Endothelial cell of umbilical vein (primary cell): ENCODE measurements at regions not wholly inside any gene's neighbourhood (a gene's known extent, or its start where the extent isn't known, plus 50 kb on each side); places are given as distances from the start of the nearest gene placed in this dataset.

Source experiments
- BruUV-seq: library from RNA; stranded (reverse); fragments of 400-500 nt; replicated peaks from 2 replicates; lab custom pipeline; 2021; lab: Mats Ljungman, UMichigan
- CTCF ChIA-PET: fragments of 300-600, 350-600 bp; sonication (Branson Sonifier 250); formaldehyde crosslinking; loops from one replicate; lab custom pipeline; 2021; ENCODE audit warnings: antibody characterized with exemption, inconsistent platforms; lab: Charles Lee
- POLR2A ChIA-PET: fragments of 300-600, 350-600 bp; sonication (Branson Sonifier 250); formaldehyde crosslinking; loops from one replicate; lab custom pipeline; 2021; ENCODE audit warnings: antibody characterized with exemption, inconsistent platforms; lab: Charles Lee
- DNase-seq: peaks from one replicate; pipeline ENCODE4 v3.0.0-alpha.2; 2011; ENCODE audit warnings: low read depth, low spot score
- FAIRE-seq: peaks from 2 replicates; lab custom pipeline; 2011; peaks lifted over from hg19 to GRCh38; lab: Jason Lieb, UNC
- H2AFZ ChIP-seq: 2 replicates; pipeline ENCODE4 v1.6.0; 2012; ENCODE audit warnings: low read depth, low read length, control low read depth, inconsistent platforms
- H3K27ac ChIP-seq: 2 replicates; pipeline ENCODE4 v1.5.1; 2011; ENCODE audit warnings: low read depth, mild to moderate bottlenecking, control low read depth, low read length, moderate library complexity; ENCODE audit not compliant: insufficient read depth
- H3K27me3 ChIP-seq, 2 experiments: 2 replicates each; pipeline versions ENCODE4 v1.6.0 to v1.6.1; 2011; ENCODE audit warnings: low read length in 2 of 2, mixed read lengths in 1 of 2; ENCODE audit not compliant: control insufficient read depth in 2 of 2, insufficient read depth in 2 of 2
- H3K36me3 ChIP-seq, 2 experiments: 2 replicates in 1 of 2; 3 replicates in 1 of 2; pipeline ENCODE4 v1.5.1; 2011; ENCODE audit warnings: low read length in 2 of 2, mild to moderate bottlenecking in 1 of 2, moderate library complexity in 1 of 2; ENCODE audit not compliant: control insufficient read depth in 2 of 2, insufficient read depth in 2 of 2; ENCODE audit errors: extremely low read depth in 1 of 2
- H3K4me1 ChIP-seq: 3 replicates; pipeline ENCODE4 v1.5.1; 2011; ENCODE audit warnings: mild to moderate bottlenecking, low read length; ENCODE audit not compliant: control insufficient read depth, insufficient read depth; ENCODE audit errors: extremely low read depth
- H3K4me2 ChIP-seq: 2 replicates; pipeline ENCODE4 v1.6.1; 2011; ENCODE audit warnings: low read length, control low read depth, mixed read lengths; ENCODE audit not compliant: insufficient read depth
- H3K4me3 ChIP-seq, 3 experiments: fragments of 200-600 bp in 1 of 3; sonication (generic), shearing (Covaris generic) in 1 of 3; replicated peaks in 1 of 3; 2 replicates each; pipeline ENCODE4 v1.5.1; 2011 to 2016; ENCODE audit warnings: control low read depth in 3 of 3, low read length in 3 of 3, mild to moderate bottlenecking in 2 of 3, inconsistent platforms in 1 of 3, low read depth in 1 of 3, moderate library complexity in 1 of 3; ENCODE audit not compliant: insufficient read depth in 1 of 3
- H3K79me2 ChIP-seq: 2 replicates; pipeline ENCODE4 v1.6.0; 2012; ENCODE audit warnings: low read length, inconsistent platforms; ENCODE audit not compliant: control insufficient read depth, insufficient read depth
- H3K9ac ChIP-seq: replicated peaks from 2 replicates; pipeline ENCODE3; 2011; ENCODE audit warnings: low read length, control low read depth; ENCODE audit not compliant: insufficient read depth; ENCODE audit errors: extremely low read depth
- H3K9me1 ChIP-seq: replicated peaks from 3 replicates; pipeline ENCODE4 v1.6.0; 2011; ENCODE audit warnings: mild to moderate bottlenecking, low read length; ENCODE audit not compliant: control insufficient read depth, insufficient read depth; ENCODE audit errors: extremely low read depth
- H3K9me3 ChIP-seq: replicated peaks from 2 replicates; pipeline ENCODE4 v1.5.1; 2012; ENCODE audit warnings: low read length, inconsistent platforms; ENCODE audit not compliant: control insufficient read depth, insufficient read depth
- H4K20me1 ChIP-seq: replicated peaks from 2 replicates; pipeline ENCODE3; 2011; ENCODE audit warnings: mild to moderate bottlenecking, low read length; ENCODE audit not compliant: control insufficient read depth, insufficient read depth; ENCODE audit errors: extremely low read depth
- EZH2 ChIP-seq: IDR thresholded peaks from 2 replicates; pipeline ENCODE4 v1.6.1; 2012; ENCODE audit warnings: borderline replicate concordance, low read depth, mild to moderate bottlenecking, moderate library complexity, low read length, inconsistent platforms; ENCODE audit not compliant: severe bottlenecking
- FOS ChIP-seq: IDR thresholded peaks from 2 replicates; pipeline ENCODE4 v1.6.1; 2011; ENCODE audit warnings: mild to moderate bottlenecking, low read length, moderate library complexity, borderline replicate concordance; ENCODE audit not compliant: insufficient read depth
- GATA2 ChIP-seq: IDR thresholded peaks from 2 replicates; pipeline ENCODE4 v1.7.0; 2011; ENCODE audit warnings: low read depth, mild to moderate bottlenecking, moderate library complexity, mixed read lengths, low read length; ENCODE audit not compliant: insufficient read length, insufficient read depth
- JUN ChIP-seq: IDR thresholded peaks from 2 replicates; pipeline ENCODE4 v1.6.1; 2011; ENCODE audit warnings: borderline replicate concordance, low read depth; ENCODE audit not compliant: insufficient read length, insufficient read depth
- MYC ChIP-seq: IDR thresholded peaks from one replicate; pipeline ENCODE4 v1.6.1; 2011; ENCODE audit warnings: mild to moderate bottlenecking, low read depth, low read length
- POLR2A ChIP-seq: IDR thresholded peaks from 2 replicates; pipeline ENCODE4 v1.6.1; 2012; ENCODE audit warnings: low read depth, mild to moderate bottlenecking, control low read depth, low read length
- POLR2AphosphoS5 ChIP-seq: IDR thresholded peaks from 2 replicates; pipeline ENCODE4 v1.6.1; 2012; ENCODE audit warnings: low read depth, mild to moderate bottlenecking, control low read depth, low read length, moderate library complexity; ENCODE audit not compliant: insufficient read depth
- dilution Hi-C: fragments of 300-500 bp; cut with MboI; formaldehyde crosslinking; loops from one replicate; pipeline ENCODE4 v1.15.0; 2019; ENCODE audit warnings: low sequenced_read_pairs; ENCODE audit not compliant: extremely low pct_ligation_motif_present
- intact Hi-C: fragments of 100-400 bp; cut with micrococcal nuclease; formaldehyde crosslinking; loops from one replicate; pipeline ENCODE4 v1.10.0; 2022
- TF ChIP-seq, protein P1 (sequence below), 2 donors: IDR thresholded peaks; 1 replicate in 1 of 2; 2 replicates in 1 of 2; pipeline ENCODE4 v1.5.1; 2011; ENCODE audit warnings: low read length in 2 of 2, mild to moderate bottlenecking in 2 of 2, moderate library complexity in 2 of 2, control low read depth in 1 of 2, inconsistent platforms in 1 of 2, low read depth in 1 of 2; ENCODE audit not compliant: insufficient read depth in 1 of 2; ENCODE audit errors: extremely low read depth in 1 of 2
- TF ChIP-seq, protein P2 (sequence below): IDR thresholded peaks from 2 replicates; pipeline ENCODE4 v1.6.1; 2011; ENCODE audit not compliant: insufficient read depth, insufficient read length

DNA sequence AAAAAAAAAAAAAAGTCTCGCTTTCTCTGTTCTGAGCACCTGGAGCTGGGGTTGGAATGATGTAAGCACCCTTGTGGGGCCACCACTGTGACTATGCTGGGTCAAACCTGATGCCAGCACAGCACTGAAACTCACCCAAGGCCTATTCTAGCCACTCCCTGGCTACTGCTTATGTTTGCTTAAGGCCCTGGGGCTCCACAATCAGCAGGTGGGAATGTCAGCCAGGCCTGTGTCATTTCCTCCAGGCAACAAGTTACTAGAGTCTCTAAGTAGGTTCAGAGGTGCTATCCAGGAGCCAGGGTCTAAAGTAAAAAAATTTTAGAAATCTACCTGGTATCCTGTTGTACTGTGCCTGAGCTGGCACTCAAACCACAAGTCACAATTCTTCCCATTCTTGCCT is 1306.8 kb downstream of the STIM2 start:
- Histone ChIP-seq H3K4me2 (no peak overlapping the region), H2AFZ (no peak overlapping the region), H3K27ac (no peak overlapping the region), H3K9me3 (no peaks in the 10 kb centered on the region), H3K4me1 (no peaks in the 10 kb centered on the region), H3K9me1 (no peaks in the 10 kb centered on the region), H3K79me2 (no peaks in the 10 kb centered on the region), H3K27me3 (no peaks in the 10 kb centered on the region), H3K9ac (no peak overlapping the region), H4K20me1 (no peaks in the 10 kb centered on the region), H3K4me3 (no peak overlapping the region), H3K36me3 (no peaks in the 10 kb centered on the region)
- intact Hi-C loops = no loop called here
- DNase-seq (no peak), FAIRE-seq (no peak)
- TF ChIP-seq GATA2 (no peak), EZH2 (no peak), POLR2A (no peak), POLR2AphosphoS5 (no peak), FOS (no peak), MYC (no peak), JUN (no peak)
- TF ChIP-seq, protein P1, sequence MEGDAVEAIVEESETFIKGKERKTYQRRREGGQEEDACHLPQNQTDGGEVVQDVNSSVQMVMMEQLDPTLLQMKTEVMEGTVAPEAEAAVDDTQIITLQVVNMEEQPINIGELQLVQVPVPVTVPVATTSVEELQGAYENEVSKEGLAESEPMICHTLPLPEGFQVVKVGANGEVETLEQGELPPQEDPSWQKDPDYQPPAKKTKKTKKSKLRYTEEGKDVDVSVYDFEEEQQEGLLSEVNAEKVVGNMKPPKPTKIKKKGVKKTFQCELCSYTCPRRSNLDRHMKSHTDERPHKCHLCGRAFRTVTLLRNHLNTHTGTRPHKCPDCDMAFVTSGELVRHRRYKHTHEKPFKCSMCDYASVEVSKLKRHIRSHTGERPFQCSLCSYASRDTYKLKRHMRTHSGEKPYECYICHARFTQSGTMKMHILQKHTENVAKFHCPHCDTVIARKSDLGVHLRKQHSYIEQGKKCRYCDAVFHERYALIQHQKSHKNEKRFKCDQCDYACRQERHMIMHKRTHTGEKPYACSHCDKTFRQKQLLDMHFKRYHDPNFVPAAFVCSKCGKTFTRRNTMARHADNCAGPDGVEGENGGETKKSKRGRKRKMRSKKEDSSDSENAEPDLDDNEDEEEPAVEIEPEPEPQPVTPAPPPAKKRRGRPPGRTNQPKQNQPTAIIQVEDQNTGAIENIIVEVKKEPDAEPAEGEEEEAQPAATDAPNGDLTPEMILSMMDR (IDR thresholded peaks at IDR 0.05; ENCODE audit: extremely low read depth in 1 of 2, insufficient read depth in 1 of 2, low read depth in 1 of 2, low read length in 2 of 2) = no peak
- TF ChIP-seq, protein P2, sequence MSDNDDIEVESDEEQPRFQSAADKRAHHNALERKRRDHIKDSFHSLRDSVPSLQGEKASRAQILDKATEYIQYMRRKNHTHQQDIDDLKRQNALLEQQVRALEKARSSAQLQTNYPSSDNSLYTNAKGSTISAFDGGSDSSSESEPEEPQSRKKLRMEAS = no peak
- no TSS peak for BruUV-seq
- ChIA-PET POLR2A (no interaction called here), CTCF (no interaction called here)
- dilution Hi-C loops = no loop called here
